ENCODE measurements at regions not wholly inside any gene's neighbourhood (a gene's known extent, or its start where the extent isn't known, plus 50 kb on each side); places are given as distances from the start of the nearest gene placed in this dataset.

DNA sequence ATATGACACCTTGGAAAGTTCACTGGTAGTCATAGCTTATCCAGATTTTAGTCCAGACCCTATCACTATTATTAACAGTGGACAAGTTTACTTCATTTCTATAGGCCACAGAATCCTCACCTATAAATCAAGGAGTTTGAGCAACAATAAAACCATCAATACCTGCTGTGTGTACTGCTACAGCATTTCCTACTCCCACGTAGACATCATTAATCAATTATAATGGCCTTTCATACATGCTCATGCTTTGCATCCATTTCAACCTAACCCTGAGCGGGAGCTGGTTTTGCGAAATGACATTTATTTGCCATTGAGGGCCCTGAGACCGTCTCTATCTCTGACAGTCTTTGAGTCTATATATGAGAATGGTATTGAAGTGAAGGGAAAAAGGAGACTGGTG lies 312.3 kb downstream of the FAT3 start:
- TF ChIP-seq, protein P1, sequence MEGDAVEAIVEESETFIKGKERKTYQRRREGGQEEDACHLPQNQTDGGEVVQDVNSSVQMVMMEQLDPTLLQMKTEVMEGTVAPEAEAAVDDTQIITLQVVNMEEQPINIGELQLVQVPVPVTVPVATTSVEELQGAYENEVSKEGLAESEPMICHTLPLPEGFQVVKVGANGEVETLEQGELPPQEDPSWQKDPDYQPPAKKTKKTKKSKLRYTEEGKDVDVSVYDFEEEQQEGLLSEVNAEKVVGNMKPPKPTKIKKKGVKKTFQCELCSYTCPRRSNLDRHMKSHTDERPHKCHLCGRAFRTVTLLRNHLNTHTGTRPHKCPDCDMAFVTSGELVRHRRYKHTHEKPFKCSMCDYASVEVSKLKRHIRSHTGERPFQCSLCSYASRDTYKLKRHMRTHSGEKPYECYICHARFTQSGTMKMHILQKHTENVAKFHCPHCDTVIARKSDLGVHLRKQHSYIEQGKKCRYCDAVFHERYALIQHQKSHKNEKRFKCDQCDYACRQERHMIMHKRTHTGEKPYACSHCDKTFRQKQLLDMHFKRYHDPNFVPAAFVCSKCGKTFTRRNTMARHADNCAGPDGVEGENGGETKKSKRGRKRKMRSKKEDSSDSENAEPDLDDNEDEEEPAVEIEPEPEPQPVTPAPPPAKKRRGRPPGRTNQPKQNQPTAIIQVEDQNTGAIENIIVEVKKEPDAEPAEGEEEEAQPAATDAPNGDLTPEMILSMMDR (conservative IDR thresholded peaks at IDR 0.05 in 1 of 2, IDR thresholded peaks at IDR 0.05 in 1 of 2; ENCODE audit: extremely low read depth in 1 of 2, insufficient read depth in 1 of 2, low read depth in 1 of 2, low read length in 2 of 2), result no peak
- TF ChIP-seq EZH2 (IDR thresholded peaks at IDR 0.05; ENCODE audit: borderline replicate concordance, low read length), result no peak
